GM19239 (cell line): ENCODE measurements at regions not wholly inside any gene's neighbourhood (a gene's known extent, or its start where the extent isn't known, plus 50 kb on each side); places are given as distances from the start of the nearest gene placed in this dataset.
"Not testable (repeated sequence)": the region's sequence is repeated elsewhere in the genome, so short reads cannot be mapped to it uniquely, and the experiment has no call there.

ENCODE experiments used
- DNase-seq: peaks from one replicate; pipeline ENCODE4 v3.0.0; 2011; ENCODE audit warnings: low spot score; ENCODE audit not compliant: insufficient read length
- FAIRE-seq: peaks from 2 replicates; lab custom pipeline; 2011; peaks lifted over from hg19 to GRCh38; lab: Jason Lieb, UNC

DNA sequence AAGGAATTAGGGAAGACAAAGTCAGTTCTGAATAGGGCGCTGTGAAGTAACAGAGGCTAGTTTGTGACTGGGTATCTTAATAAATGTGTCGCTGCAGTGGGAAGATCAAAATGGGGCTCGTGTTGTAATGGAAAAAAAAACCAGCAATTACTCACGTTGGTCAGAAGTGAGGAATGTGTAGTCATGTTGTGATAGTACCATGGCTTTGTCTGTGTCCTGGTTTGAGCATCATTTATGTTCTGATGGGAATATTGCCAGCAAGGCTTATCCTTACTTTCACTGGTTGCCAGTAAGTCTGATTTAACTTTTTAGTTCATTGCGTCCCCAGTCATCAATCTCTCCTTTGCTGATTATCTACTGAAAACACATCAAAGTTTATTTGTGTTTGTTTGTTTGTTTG, 467.6 kb downstream of the NYAP2 start:
- no peak for FAIRE-seq
- DNase-seq, result no peak

DNA sequence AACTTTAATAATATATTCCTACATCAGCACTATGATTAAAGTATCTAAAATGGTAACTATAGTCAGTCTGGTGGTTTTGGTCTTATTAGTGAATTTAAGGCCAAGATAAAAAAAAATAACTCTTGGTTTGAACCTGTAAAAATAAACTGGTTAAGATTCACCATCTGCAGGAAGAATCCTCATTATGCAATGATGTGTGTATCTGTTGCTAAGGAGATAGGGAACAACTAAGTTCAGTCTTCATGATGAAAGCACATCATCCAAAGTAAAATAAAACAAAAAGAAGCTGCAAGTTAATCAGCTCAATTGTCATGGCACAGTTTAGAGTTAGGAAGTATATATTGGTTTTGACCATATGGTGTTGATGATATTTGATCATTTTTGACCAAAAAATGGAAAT, 466.0 kb downstream of the NYAP2 start:
- FAIRE-seq, result no peak
- DNase-seq, result no peak

GRCh38 chr2:225864394-225864793, 464.9 kb downstream of the NYAP2 start:
- no peak for FAIRE-seq
- no peak for DNase-seq

DNA sequence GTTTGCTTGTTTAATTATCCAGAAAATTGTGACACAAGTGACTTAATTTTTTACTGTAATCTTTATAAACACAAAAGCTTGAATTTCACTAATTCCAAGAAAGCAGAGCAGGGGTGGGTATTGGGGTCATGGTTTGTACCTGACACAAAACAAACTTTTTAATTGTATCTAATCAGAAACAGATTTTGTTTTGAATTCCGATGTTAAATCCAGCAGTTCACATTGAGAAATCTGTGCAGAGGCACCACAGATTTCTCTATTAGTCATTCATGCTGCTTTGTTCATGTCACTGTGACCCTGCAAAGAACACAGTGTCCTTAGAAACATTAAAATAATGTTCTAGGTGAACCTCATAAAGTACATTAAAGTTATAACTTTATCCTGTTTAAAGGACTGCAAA, 443.4 kb downstream of the NYAP2 start:
- no peak for FAIRE-seq
- DNase-seq, result no peak

- FAIRE-seq, result no peak
These were observed 441.8 kb downstream of the NYAP2 start for GRCh38 chr2:225841314-225841713.

DNA sequence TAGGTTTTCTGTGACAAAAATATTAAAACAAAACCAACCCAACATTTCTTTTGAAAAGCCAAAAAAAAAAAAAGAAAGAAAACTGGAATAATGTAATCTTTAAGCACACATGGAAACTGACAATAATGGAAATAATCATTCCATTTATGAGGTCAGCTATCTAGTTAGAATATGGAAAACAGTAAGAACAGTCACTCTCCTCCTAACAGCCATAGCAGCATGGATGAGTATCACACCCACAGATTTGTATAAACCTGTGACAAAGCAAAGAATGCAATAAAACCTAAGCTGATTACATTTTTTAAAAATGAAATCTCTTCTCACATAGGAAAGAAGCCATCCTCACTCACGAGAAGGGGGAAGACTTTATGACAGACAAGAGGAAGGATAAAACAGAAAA, 437.8 kb downstream of the NYAP2 start:
- FAIRE-seq, result no peak
- DNase-seq, result no peak

More at GRCh38 chr2:225841314-225841713, 441.8 kb downstream of the NYAP2 start:
- no peak for DNase-seq

GRCh38 chr2:225824748-225825449, 425.4 kb downstream of the NYAP2 start:
- no peak for FAIRE-seq
- DNase-seq, result no peak

DNA sequence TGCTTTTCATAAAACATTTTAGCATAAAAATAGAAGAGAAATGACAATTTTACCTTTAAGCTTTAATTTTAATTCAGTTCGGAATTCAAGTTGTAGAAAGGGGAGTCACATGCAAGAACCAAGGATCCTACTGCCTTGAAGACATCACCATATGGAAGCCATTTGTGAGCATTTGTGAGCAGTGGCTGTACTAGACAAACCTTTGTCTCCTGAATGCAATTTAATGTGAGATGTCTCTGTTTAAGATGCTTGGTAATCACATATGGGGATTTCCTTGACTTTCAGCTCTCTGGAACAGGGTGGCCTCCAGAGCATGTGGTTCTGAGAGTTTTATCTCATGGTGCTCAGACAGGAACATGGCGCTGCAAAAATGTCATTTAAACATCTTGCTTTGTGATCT, 421.8 kb downstream of the NYAP2 start:
- FAIRE-seq, result no peak

GRCh38 chr2:225820826-225821225, 421.3 kb downstream of the NYAP2 start:
- DNase-seq, result no peak
- no peak for FAIRE-seq

More for the DNA sequence above, 421.8 kb downstream of the NYAP2 start:
- no peak for DNase-seq

GRCh38 chr2:225814554-225814953, 415.0 kb downstream of the NYAP2 start:
- DNase-seq, result no peak
- no peak for FAIRE-seq

- no peak for DNase-seq
- FAIRE-seq, result no peak
These were observed 406.6 kb downstream of the NYAP2 start for GRCh38 chr2:225806105-225806504.

GRCh38 chr2:225802076-225802475, 402.6 kb downstream of the NYAP2 start:
- not testable (repeated sequence) for FAIRE-seq, DNase-seq

GRCh38 chr2:225797394-225797793, 397.9 kb downstream of the NYAP2 start:
- no peak for FAIRE-seq
- no peak for DNase-seq

GRCh38 chr2:225794652-225795400, 395.3 kb downstream of the NYAP2 start:
- FAIRE-seq, result no peak
- DNase-seq, result no peak

- no peak for FAIRE-seq
- DNase-seq, result no peak
These were observed 394.4 kb downstream of the NYAP2 start for GRCh38 chr2:225793736-225794550.

DNA sequence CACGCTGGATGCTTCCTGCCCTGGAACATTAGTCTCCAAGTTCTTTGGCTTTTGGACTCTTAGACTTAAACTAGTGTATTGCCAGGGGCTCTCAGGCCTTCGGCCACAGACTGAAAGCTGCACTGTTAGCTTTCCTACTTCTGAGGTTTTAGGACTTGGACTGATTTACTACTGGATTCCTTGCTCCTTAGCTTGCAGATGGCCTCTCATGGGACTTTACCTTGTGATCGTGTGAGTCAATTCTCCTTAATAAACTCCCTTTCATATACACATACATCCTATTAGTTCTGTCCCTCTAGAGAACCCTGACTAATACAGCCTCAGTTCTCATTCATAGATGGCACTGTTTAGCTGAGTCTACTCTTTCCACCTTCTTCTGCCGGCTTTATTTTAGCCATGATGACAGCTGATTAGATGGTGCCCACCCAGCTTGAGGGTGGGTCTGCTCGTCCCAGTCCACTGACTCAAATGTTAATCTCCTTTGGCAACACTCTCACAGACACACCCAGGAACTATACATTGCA, 389.1 kb downstream of the NYAP2 start:
- DNase-seq (no peak), FAIRE-seq (no peak)

DNA sequence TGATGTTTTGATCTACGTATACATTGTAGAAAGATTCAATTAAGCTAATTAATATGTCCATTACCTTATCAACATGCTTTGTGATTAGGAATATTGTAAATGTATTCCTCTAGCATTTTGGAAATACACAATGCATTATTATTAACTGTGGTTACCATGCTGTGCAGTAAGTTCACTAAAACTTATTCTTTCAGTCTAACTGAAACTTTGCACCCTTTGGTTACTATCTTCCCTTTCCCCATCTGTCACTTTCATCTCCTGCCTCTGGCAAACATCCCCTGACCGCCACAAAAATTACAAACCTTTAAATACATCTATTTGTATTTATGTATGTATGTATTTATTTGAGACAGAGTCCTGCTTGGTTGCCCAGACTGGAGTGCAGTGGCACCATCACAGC, 388.0 kb downstream of the NYAP2 start:
- DNase-seq (no peak), FAIRE-seq (no peak)

DNA sequence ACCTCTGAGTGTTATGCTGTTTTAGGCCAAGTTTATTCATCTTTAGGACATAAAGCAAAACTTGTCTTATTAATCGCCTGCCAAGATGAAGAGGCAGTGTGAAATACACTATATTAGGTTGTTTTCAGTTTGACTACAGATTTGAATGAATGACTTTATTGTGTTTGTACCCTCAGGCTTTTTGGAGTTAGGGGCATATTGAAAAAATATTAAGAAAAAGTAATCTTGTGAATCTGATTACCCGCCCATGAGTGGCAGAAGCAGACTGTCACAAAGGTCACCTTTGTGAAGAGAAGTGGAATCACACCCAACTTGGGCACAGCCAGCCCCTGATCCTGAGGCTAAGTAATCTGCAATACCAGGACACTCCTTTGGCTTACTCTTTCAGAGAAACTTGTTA, 382.5 kb downstream of the NYAP2 start:
- no peak for FAIRE-seq
- DNase-seq, result no peak

DNA sequence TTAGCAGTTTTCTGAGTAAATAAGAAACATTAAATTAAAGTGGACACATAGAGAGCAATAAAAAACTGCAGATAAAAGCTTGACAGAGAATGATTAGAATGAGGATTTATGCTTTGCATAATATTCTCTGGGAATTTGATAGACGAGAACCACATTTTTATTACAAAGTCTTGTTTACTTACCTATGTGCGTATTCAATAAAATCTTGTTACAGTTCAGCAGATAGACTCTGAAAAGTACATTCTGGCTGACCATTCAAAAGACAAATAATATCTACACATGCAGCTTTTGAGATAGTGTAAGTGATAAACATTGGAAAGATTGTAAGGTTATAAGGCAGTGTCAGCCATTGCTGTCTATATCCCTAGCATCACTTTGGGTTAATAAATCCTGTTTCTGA, 381.6 kb downstream of the NYAP2 start:
- FAIRE-seq (no peak), DNase-seq (no peak)

- DNase-seq (no peak), FAIRE-seq (no peak)
These were observed 380.3 kb downstream of the NYAP2 start for GRCh38 chr2:225779829-225780228.

DNA sequence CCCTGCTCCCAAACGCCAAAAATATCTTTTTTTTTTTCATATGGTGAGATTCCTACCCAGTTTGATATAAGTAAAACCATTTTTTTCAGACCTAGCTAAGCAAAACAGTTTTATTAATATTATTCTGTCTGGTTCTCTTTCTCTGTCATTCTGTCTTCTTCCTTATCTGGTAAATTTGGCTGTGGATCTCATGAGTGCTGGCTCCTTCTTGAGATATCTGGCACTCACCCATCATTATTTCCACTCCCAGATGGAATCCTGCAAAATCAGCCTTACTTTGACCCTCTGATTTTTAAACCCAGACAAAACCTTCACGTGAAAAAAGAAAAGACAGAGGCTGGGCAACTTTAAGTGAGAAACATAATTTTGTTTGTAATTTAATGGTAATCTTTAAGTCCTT, 373.6 kb downstream of the NYAP2 start:
- FAIRE-seq (no peak), DNase-seq (no peak)
